GM18517 (cell line): ENCODE measurements at regions not wholly inside any gene's neighbourhood (a gene's known extent, or its start where the extent isn't known, plus 50 kb on each side); places are given as distances from the start of the nearest gene placed in this dataset.

ENCODE experiments used
- ATAC-seq: cut with Tn5 transposase; IDR thresholded peaks from one replicate; pipeline ENCODE4 v1.9.1; 2021; ENCODE audit warnings: mild to moderate bottlenecking, moderate library complexity; ENCODE audit not compliant: unreplicated experiment

GRCh38 chr5:68531970-68532369, 316.4 kb downstream of the PIK3R1 start:
- no peak for ATAC-seq

GRCh38 chr5:68533051-68533450, 317.5 kb downstream of the PIK3R1 start:
- no peak for ATAC-seq

- ATAC-seq, result no peak
Measured at GRCh38 chr5:68533571-68534084, 318.1 kb downstream of the PIK3R1 start.

- no peak for ATAC-seq
Measured at GRCh38 chr5:68534131-68534940, 318.8 kb downstream of the PIK3R1 start.

DNA sequence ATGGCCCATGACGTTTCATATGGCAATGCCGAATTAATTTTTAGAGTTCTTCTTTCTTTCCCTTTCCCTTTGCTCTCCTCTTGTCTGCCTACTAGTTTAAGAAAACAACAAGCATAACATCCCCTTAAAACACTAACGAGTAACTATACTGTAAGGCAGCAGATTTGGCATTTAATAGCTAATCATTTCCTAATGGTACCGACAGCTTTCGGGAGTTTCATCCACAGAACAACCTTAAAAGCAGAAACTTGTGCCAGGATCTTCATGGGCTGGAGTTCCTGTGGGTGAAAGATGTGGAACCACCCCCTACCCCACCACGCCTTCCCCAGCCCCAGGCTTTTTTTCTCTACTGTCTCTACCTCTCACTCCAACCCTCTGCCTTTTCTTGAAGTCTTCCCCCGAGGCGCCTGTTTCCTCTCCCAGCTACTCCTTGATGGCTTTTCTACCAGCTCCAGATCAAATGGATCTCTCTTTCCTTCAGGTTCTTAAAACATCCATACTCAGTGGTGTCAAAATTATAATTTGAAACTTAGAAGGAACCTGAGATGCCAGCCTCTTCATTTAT, 319.5 kb downstream of the PIK3R1 start:
- no peak for ATAC-seq

DNA sequence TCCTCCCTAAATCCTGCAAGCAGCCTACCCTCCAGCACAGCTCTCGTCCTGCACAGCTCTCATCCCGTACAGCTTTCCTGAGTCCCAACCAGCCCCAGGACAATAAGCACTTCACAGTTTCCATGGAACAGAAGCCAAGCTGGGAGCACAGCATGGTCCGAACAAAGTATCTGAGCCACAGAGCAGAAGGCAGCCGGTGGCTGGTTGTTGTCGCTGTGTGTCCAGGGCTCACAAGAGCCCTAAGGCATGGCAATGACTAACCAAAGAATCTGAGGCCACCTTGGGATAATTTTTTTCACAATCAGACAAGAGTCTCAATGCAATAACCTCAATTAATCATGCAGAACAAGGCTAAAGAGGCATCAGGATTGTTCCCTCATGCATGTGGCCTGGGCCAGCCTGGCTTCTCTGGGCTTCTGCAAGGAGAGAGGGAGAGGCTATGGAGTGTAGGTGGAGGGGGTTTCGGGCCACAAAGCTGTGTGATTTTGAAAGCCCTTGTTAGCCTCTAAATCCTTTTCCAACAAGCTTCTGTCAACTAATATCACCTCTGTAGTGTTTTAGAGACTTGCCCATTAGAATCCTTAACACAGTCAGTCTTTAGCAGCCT, 323.4 kb downstream of the PIK3R1 start:
- ATAC-seq, result no peak

DNA sequence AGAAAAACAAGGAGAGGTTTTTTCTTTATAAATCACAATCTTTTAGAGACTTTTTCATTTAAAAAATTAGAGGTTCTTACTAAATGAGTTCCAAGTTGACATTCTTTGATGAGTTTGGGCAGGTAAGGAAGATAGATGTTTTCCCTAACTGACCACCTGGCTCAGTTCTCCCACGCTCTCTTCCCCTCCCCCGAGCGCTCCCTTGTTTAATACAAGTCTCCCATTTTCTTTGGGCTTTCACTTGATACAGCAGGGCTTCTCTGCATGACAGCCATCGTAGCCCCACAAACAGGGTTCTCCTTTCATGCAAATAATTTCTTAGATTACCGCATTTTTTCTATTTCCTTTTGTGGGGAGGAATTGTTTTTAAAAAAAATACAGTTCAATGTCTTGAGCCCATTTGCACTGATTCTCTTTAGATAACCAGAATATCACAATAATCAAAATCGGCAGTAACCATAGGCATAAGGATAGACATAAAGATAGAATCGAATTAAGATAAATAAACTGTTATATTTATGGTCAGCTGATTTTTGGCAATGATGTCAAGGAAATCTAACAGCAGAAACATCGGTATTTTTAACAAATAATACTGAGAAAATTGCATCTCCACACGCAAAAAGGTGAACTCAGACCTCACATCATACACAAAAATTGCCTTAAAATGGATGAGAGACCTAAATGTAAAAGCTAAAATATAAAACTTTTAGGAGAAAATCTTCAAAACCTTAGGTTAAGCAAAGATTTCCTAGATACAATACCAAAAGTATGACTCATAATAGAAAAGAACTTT, 325.4 kb downstream of the PIK3R1 start:
- no peak for ATAC-seq

GRCh38 chr5:68542207-68542606, 326.7 kb downstream of the PIK3R1 start:
- ATAC-seq, result no peak

GRCh38 chr5:68543212-68543611, 327.7 kb downstream of the PIK3R1 start:
- ATAC-seq, result no peak

GRCh38 chr5:68544091-68544647, 328.6 kb downstream of the PIK3R1 start:
- no peak for ATAC-seq

GRCh38 chr5:68544648-68545552, 329.3 kb downstream of the PIK3R1 start:
- no peak for ATAC-seq

GRCh38 chr5:68545636-68546295, 330.2 kb downstream of the PIK3R1 start:
- no peak for ATAC-seq

GRCh38 chr5:68547056-68547455, 331.5 kb downstream of the PIK3R1 start:
- ATAC-seq, result no peak

GRCh38 chr5:68547622-68548021, 332.1 kb downstream of the PIK3R1 start:
- ATAC-seq, result no peak

GRCh38 chr5:68548959-68549676, 333.6 kb downstream of the PIK3R1 start:
- no peak for ATAC-seq

- ATAC-seq, result no peak
Measured at GRCh38 chr5:68550015-68550414, 334.5 kb downstream of the PIK3R1 start.

DNA sequence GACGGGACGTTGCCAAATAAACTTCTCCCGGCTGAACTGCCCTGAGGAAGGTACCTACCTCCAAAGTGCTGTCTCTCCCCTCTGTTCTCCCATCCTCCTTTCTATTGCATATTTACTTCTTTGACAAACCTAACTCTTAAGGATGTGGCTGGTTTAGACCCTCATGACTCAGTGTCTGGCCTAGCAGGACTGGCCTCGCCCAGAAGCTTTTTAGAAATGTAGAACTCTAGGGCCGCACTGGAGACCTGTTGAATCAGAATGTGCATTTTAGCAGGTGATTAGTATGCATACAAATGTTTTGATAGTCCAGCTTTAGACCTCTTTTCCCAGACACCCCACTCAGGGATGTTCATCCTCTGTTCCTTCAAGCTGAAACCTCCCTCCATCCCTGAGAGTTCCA, 335.9 kb downstream of the PIK3R1 start:
- no peak for ATAC-seq

DNA sequence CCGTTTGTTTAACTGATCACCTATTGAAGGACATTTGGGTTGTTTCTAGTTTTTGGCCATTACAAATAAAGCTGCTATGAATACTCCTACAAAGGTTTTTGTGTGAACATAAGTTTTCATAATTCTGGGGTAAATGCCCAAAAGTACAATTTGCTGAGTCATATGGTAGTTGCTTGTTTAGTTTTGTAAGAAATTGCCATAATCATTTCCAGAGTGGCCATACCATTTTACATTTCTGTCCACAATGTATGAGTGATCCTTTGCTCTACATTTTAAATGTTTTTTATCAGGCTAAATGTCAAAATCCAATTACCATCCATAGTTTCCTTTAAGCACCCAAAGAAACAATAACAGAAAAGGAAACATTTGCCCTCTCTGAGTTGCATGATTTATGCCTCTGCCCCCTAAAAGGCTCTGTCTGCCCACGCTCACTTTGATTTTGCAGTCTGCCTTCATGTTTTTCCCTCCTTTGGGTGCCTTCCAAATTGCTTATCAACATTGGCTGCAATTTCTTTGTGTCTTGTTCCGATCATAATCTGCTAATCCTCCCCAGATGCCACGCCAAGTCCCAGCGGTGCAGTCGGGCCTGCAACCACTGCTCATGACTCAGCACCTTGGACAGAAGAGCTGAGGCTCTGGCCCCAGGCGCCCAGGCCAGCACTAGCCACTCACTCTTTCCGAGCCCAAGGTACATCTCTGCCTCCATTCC, 339.2 kb downstream of the PIK3R1 start:
- ATAC-seq, result no peak
